GM12892 (cell line): ENCODE measurements at regions not wholly inside any gene's neighbourhood (a gene's known extent, or its start where the extent isn't known, plus 50 kb on each side); places are given as distances from the start of the nearest gene placed in this dataset.

ENCODE experiments used
- DNase-seq: peaks from one replicate; pipeline ENCODE4 v3.0.0; 2011; ENCODE audit not compliant: insufficient read length
- FAIRE-seq: peaks from 2 replicates; lab custom pipeline; 2011; peaks lifted over from hg19 to GRCh38; lab: Jason Lieb, UNC
- POLR2A ChIP-seq: IDR thresholded peaks from 2 replicates; pipeline ENCODE4 v1.6.1; 2011; ENCODE audit warnings: low read depth, low read length, control low read depth
- POLR2AphosphoS5 ChIP-seq: IDR thresholded peaks from 2 replicates; pipeline ENCODE4 v1.6.1; 2011; ENCODE audit warnings: low read depth, low read length, control low read depth
- TAF1 ChIP-seq: IDR thresholded peaks from 2 replicates; pipeline ENCODE4 v1.6.1; 2011; ENCODE audit warnings: low read depth, mild to moderate bottlenecking, control low read depth, low read length, borderline replicate concordance

DNA sequence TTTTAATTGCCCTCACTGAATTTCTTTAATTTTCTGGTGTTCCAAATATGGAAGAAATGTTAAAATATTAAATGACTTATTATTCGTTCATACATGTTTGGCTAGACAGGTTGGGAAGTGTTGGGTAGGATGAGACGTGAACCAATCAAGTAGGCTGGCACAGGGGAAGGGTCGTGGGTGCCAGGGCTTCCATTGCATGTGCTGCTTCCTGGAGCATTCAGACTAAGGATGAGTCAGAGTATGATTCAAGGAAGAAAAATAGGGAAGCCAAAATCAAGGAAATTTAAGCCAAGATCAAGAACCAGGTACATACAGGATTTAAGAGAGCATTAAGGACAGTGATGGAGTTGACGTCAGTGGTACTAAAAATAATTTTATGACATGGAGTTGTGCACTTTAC, 2068.0 kb downstream of the MAT2B start:
- no peak for DNase-seq
- no peak for FAIRE-seq
- TF ChIP-seq POLR2AphosphoS5 = no peak

DNA sequence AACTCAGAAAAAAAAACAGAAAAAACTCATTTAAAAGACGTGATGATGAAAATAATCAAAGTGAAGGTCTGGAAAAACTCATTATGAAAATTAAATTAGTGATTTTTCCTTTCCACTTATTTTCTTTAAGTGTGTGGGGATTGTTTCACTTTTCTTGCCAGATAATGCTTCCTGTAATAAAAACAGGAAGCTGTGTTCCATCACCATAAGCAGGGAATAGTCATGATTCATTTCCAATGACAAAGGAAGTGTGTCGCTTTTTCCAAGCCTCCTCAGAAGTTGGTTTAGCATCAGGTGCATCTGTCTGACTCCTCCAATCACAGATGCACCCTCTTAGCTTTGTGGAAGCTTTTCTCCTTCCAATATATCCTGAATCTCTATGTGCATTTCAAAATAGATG, 2068.7 kb downstream of the MAT2B start:
- DNase-seq (no peak), FAIRE-seq (no peak)
- TF ChIP-seq POLR2A (no peak), TAF1 (no peak), POLR2AphosphoS5 (no peak)

DNA sequence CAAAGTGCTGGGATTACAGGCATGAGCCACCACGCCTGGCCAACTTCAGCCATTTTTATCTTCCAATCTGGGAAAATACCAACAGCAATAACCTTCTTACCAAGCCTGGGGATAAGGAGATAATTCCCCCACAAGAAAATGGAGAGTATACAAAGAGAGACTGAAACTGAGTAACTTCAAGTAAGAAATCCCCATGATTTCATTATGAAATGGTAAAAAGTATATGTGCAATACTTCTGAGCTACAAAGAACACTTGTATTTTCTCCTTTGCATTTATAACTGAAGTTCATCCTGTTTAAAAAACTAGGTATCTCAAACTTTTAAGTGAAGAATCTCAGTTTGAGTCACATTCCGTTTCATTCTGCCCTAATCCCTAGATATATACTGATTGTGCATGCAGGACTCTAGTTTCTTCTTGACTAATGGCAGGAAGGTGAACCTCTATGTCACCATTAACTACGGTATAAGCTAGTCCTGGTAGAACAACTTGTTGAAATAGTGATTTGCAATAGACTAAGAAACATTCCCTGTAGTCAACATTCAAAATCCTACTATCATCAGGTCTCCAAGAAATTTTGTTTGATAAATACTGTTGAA, 2071.4 kb downstream of the MAT2B start:
- TF ChIP-seq POLR2A = no peak
- no peak for TF ChIP-seq POLR2AphosphoS5
- no peak for TF ChIP-seq TAF1
- FAIRE-seq (no peak), DNase-seq (no peak)

DNA sequence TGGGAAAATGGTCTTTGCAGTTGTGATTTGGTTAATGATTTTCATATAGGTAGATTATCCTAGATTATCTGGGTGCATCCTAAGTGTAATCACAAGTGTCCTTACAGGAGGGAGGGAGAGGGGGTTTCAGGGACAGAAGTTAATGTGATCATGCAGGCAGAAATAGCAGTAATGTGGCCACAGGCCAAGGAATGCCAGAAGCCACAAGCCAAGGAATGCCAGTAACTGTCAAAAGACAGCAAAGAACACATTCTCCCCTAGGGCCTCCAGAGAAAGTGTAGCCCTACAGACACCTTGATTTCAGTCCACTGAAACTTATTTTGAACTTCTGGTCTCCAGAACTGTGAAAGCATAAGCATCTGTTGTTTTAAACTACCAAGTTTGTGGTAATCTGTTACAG, 2074.5 kb downstream of the MAT2B start:
- no peak for TF ChIP-seq POLR2AphosphoS5
- TF ChIP-seq TAF1 = no peak
- TF ChIP-seq POLR2A = no peak
- FAIRE-seq (no peak), DNase-seq (no peak)

DNA sequence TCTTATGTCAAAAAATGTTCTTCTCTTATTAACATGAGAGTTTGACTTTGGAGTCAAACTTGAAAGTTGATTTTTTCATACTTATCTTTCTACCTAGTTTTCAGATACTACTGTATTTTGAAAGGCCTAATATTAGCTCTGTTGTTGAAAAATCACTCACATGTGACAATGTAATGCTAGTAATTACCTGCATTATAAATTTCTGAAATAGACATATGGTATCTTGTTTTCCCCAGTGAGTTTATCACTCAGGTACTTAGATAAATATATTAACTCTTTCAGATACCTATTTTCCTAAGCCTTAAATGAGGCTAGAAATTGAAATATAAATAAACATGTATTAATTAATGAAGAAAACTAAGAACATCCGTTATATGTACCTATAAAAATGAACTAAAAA, 2089.3 kb downstream of the MAT2B start:
- TF ChIP-seq POLR2A (no peak), TAF1 (no peak), POLR2AphosphoS5 (no peak)
- FAIRE-seq = no peak

DNA sequence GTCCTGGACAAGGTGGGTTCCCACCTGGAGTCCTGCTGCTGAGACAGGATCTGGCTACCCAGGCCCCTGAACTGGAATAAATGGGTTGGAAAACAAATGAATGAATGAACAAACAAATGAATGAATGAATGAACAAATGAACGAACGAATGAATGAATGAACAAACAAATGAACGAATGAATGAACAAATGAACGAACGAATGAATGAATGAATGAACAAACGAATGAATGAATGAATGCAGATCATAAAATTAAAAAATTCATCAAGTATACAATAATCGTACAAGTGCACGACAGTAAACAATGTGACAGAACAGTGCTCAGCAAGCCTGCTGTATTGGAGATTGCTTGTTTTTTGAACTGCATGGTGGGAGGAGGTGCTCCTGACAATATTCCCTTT, 2097.1 kb downstream of the MAT2B start:
- TF ChIP-seq POLR2AphosphoS5 = no peak
- no peak for TF ChIP-seq POLR2A
- no peak for TF ChIP-seq TAF1
- no peak for DNase-seq
- no peak for FAIRE-seq

More for the DNA sequence above, 2089.3 kb downstream of the MAT2B start:
- DNase-seq = no peak

DNA sequence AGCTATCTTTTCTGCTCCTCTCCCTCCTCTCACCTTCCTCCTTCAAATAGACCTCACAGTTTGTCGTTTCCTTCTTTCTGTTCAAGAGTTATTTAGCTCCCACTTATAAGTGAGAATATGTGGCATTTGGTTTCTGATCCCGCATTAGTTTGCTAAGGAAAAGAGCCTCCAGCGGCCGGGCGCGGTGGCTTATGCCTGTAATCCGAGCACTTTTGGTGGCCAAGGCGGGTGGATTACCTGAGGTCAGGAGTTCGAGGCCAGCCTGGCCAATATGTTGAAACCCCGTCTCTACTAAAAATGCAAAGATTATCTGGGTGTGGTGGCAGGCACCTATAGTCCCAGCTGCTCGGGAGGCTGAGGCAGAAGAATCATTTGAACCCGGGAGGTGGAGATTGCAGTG, 2101.6 kb downstream of the MAT2B start:
- TF ChIP-seq TAF1 (no peak), POLR2A (no peak), POLR2AphosphoS5 (no peak)
- FAIRE-seq = no peak

DNA sequence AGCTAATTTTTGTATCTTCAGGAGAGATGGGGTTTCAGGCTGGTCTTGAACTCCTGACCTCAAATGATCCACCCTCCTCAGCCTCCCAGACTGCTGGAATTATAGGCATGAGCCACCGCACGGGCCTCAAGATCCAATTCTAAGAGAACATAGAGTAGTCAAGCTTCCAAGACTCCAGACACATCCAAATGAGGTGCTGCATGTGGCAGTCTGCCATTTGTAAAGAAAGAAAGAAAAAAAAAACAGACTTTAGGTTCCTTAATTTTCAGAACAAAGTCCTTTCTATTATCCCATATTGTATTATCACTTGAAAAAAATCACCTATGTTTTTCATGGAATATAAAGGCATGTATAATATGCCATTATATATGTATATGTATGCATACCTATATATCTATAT, 2104.5 kb downstream of the MAT2B start:
- no peak for FAIRE-seq
- TF ChIP-seq TAF1 (no peak), POLR2AphosphoS5 (no peak), POLR2A (no peak)
- no peak for DNase-seq

More for the DNA sequence above, 2101.6 kb downstream of the MAT2B start:
- no peak for DNase-seq

DNA sequence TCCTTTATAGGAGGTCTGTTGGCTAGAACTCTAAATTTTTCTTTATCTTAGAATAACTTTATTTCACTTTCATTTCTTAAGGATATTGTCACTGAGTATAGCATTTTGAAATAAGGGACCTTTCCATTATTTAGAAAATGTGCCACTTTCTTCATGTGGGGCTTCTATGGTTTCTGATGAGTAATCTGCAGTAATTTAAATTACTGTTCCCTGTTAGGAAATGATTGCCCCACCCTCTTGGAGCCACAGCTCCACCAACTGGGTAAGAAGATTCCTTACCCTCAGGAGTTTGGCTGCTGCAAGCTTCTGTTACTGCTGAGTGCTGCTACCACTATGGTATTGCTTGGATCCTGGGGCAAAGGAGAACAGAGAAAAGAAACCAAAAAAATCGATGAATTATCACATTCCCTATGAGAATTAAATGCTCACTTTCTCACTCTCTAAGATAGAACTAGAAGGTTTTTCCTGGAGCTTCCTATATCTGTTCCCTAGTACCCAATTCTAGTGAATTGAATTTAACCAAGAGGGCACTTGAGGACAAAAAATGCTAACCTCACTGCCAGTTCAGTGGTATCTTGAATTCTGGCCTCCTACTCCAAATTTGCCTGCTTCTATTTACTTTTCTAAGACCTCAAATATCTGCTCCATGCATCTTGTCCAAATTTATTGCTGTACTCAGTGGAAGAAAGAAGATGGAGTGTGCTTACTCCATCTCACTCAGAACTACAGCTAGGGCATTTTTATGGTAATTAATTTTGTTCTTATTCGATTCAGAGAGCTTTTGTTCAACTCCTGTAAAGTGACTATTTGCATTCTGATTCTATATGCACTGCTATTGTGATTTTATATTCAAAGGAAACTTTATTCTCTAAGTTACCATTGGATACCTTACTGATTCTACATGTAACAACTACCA, 2111.3 kb downstream of the MAT2B start:
- TF ChIP-seq POLR2AphosphoS5 (no peak), POLR2A (no peak), TAF1 (no peak)
- no peak for FAIRE-seq
- DNase-seq = no peak

DNA sequence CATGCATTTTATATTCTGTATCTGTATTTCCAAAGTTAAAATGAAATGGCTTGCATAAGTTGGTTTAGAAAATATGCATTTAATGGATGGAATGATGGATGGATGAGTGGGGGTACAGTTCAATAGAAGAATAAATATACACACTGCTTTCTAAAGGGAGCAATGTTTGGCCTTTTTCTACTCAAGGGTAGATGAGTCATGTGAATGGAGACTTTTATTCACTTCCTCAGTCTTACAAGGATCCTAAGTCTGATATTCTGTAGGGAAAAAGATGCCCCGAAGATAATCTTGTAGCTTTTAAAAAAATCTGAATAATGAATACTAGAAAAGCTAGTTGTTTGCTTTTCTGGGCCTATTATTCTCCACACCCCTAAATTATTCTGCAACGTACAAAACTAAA, 2112.1 kb downstream of the MAT2B start:
- FAIRE-seq (no peak), DNase-seq (no peak)
- TF ChIP-seq POLR2A = no peak
- TF ChIP-seq POLR2AphosphoS5 = no peak
- no peak for TF ChIP-seq TAF1

DNA sequence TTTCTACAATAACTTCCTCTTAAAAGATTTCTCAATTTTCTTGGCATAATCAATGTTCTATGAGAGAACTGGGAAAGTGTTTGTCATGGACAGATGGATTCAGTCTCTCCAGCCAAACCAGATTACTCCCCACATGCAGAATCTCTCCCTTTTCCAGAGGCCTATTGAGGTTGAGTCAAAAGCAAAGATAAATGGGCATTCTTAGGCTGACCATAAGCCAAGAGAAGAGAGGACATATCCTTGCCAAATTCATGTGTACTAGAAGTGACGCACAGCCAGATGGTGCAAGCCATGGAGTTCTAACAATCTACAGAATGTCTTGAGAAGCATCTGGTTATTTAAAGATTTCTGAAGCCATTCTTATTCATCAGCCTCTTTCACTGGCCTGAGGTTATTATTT, 2115.0 kb downstream of the MAT2B start:
- FAIRE-seq = no peak
- no peak for DNase-seq
- TF ChIP-seq POLR2A = no peak
- TF ChIP-seq POLR2AphosphoS5 = no peak
- TF ChIP-seq TAF1 = no peak

DNA sequence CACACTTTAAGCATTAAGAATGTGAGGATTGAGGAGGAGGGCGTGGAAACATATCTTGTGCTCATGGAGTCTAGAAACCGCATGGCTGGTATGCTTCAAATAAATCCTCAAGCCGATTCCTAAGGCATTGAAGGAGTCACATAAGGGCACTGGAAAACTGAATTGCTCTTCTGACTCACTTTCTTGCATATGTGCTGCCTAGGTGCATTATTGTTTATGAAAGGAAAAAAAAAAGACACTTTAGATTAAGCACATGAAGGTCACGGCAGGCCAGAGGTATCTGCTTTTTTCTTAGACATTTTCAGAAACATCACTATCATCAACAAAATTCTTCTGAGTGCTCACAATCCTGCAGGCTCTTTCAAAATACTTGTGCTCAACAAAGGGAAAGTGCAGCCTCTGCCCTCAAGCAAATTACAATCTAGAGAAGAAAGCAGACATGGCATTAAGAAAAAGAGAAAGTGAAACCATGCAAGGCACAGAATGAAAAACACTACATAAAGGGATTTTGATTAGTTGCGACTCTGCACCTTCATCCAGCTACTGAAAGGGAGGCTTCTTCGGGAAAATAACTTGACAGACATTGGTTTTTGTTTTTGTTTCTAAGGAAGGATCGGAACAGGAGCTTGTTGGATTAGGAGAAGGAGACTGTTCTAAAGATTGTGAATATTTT, 2117.6 kb downstream of the MAT2B start:
- DNase-seq (no peak), FAIRE-seq (no peak)
- TF ChIP-seq POLR2A (no peak), TAF1 (no peak), POLR2AphosphoS5 (no peak)
